CMK (cell line): ENCODE measurements at regions not wholly inside any gene's neighbourhood (a gene's known extent, or its start where the extent isn't known, plus 50 kb on each side); places are given as distances from the start of the nearest gene placed in this dataset.
A peak's percentile ranks its signal among the peaks of the same experiment; 100 is the strongest.
"Not testable (repeated sequence)": the region's sequence is repeated elsewhere in the genome, so short reads cannot be mapped to it uniquely, and the experiment has no call there.

Experiments used
- DNase-seq: peaks from one replicate; pipeline ENCODE4 v3.0.0-alpha.2; 2010; ENCODE audit warnings: low read depth

DNA sequence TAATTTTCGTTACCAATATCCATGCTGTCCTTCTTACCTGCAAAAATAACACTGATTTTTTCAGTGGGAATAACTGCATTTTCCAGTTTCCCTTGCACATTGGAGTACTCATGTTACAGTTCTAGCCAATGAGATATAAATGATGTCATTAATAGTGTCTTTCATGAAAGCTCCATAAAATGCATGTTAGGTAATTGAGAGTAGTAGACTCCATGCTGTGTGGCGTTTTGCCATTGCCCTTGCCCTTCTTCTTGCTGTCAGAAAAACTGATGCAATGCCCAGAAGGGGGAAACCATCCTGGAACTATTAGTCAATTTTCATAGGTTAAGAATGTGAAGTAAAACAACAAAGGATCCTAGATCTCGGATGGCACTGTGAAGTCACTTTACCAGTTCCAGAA lies 1765.3 kb downstream of the EFNA5 start:
- DNase-seq, result no peak

- DNase-seq, result peak; percentile 34
Observed at GRCh38 chr5:105903069-105903468, 1767.7 kb downstream of the EFNA5 start.

- no peak for DNase-seq
Observed at GRCh38 chr5:105899726-105900125, 1771.0 kb downstream of the EFNA5 start.

- no peak for DNase-seq
Observed at GRCh38 chr5:105898183-105898582, 1772.6 kb downstream of the EFNA5 start.

- DNase-seq, result no peak
Observed at GRCh38 chr5:105885266-105885665, 1785.5 kb downstream of the EFNA5 start.

DNA sequence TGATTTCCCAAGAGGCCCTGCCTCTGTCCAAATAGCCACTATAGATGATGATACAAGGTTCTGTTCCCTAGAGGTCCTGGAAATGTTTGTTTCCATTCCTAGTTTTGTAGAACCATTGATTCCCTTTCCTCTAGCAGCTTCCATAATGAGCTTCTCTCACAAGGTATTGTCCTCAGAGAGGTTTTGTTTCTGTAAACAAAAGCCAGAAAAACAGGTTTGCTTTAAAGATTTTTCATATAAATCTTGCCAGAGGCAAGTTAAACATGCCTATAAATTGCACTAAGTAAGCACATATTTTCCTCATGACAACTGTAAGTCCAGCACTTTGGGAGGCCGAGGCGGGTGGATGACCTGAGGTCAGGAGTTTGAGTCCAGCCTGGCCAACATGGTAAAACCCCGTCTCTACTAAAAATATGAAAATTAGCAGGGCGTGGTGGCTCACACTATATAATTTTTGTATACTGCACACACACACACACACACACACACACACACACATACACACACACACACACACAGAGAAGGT lies 1787.7 kb downstream of the EFNA5 start:
- no peak for DNase-seq

DNA sequence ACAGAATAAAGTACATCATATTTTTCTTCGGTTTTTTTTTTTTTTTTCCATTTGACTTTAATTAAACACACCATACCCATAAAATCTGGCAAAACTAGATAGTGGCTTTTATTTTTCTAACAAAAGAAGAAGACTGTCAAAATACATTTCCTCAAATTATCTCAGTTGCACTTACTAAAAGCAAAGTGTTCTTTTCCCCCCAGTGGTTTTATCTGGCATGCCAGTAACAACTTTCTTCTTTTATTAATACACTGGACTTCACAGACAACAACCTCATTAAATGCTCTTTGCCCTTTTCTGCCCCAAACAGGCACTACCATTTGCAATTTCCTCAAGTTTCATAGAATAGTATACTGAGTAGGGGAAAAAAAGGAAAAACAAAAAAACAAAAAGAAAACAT lies 1792.3 kb downstream of the EFNA5 start:
- DNase-seq, result no peak

DNA sequence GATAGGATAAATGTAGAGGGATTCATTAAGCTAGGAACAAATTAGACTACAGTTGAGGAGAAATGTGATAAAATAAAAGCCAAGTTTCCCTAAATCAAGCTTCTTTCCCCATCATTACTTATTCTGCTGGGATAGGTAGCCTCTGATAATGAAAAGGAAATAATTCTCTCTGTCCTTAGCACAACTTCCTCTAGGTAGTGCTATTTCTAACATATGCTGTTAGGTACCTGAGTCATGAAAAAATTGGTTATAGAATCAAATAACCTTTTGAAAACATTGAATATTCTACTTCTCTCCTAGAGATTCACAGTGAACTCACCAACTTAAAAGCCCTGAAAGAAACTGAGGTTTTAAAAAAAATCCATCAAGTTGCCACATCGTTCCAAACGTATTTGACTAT lies 1793.1 kb downstream of the EFNA5 start:
- no peak for DNase-seq

DNA sequence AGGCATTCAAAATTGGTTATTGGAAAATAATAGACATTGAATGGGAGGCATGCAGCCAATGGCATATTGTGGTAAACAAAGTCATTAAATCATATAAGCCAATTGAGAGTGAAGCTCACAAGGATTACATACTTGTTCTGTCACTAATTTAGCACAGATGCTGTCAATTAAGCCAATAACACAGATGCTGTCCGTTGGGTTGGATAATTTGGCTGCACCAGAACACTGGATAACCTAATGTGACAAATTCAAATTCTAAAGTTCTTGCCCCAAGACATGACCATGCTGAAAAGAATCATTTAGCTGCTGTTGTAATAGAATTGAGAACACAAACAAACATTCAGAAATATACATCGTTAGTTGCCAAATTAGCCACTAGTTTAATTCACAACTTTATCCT lies 1796.4 kb downstream of the EFNA5 start:
- no peak for DNase-seq

DNA sequence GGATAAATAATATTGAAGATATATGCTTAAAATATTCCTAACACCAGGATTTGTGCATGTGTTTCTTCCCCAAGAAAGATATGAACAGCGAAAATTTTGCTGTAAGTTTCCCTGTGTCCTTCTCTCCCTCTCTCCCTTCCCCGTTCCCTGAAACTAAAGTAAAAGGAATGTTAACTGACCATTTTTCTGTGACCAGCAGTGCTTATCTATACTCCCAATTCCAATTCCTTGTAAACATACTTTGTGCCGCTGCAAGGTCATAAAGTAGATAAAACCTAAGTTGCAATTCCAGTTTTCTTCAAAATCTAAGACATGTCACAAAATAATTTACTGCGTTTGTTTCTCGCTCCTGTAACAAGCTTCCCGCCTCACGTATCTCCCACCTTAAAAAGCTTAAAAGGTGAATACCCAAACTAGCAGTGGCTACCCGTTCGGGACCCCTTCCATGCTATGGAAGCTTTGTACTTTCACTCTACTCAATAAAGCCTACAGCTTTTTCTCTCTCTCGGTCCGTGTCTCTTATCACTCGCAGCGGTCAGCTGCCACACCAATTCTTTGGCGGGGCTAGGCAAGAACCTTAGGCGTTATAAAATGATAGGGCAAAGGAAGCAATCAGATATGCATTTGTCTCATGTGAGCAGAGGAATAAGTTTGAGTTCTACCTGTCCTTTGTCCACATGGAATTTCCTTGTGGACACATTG lies 1798.0 kb downstream of the EFNA5 start:
- no peak for DNase-seq

- DNase-seq, result no peak
Observed at GRCh38 chr5:105868038-105868780, 1802.5 kb downstream of the EFNA5 start.

DNA sequence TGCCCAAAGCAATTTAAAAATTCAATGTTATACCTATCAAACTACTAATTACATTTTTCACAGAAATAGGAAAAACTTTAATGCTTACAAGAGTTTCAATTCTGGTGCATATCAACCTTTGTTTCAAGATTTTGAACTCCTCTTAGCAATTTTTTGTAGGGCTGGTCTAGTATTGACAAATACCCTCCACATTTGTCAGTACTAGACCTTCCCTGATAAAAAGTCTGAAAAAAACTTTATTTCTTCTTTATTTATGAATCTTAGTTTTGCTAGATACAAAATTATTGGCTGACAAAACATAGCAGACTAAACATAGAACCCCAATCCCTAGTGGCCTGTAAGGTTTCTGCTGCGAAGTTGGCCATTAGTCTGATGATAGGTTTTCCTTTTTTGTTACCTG lies 1804.9 kb downstream of the EFNA5 start:
- no peak for DNase-seq

DNA sequence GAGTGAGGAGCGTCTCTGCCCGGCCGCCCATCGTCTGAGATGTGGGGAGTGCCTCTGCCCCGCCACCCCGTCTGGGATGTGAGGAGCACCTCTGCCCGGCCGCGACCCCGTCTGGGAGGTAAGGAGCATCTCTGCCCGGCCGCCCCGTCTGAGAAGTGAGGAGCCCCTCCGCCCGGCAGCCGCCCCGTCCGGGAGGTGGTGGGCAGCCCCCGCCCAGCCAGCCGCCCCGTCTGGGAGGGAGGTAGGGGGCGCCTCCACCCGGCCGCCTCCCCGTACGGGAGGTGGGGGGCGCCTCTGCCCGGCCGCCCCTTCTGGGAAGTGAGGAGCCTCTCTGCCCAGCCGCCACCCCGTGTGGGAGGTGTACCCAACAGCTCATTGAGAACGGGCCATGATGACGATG lies 1811.4 kb downstream of the EFNA5 start:
- not testable (repeated sequence) for DNase-seq

DNA sequence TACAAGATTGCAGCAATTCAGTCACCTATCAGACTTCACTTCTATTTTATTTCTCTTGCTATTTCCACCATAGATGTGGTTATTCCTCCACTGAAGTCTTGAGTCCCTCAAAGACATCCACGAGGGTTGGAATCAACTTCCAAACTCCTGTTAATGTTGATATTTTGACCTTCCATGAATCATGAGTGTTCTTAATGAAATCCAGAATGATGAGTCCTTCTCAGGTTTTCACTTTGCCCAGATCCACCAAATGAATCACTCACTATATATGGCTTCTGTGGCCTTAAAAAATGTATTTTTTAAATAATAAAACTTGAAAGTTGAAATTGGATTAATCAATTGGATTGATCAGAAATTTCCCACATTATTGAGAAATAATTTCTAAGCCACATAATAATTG lies 1821.0 kb downstream of the EFNA5 start:
- DNase-seq, result no peak

GRCh38 chr5:105840800-105841199 lies 1829.9 kb downstream of the EFNA5 start:
- DNase-seq, result no peak

DNA sequence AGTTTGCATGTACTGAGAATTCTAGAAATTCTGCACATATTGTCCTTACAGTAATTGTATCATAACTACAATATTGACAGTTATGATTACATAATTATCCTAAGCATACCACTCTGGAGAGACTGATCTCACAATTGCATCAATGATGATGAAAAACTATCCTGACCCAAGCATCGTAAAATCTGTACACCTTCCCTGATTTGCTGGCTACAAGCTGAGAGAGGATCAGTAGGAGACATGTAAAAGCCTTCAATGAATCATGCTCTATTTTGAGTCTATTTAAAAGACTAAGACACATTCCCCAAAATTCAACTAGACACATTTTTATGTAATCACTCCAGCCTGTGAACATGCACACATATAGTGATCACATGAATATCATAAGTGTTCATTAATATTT lies 1833.8 kb downstream of the EFNA5 start:
- DNase-seq, result no peak

GRCh38 chr5:105836268-105836667 lies 1834.5 kb downstream of the EFNA5 start:
- DNase-seq, result no peak

- DNase-seq, result no peak
Observed at GRCh38 chr5:105828821-105829220, 1841.9 kb downstream of the EFNA5 start.

- DNase-seq, result no peak
Observed at GRCh38 chr5:105821800-105822199, 1848.9 kb downstream of the EFNA5 start.

- no peak for DNase-seq
Observed at GRCh38 chr5:105817914-105818313, 1852.8 kb downstream of the EFNA5 start.

DNA sequence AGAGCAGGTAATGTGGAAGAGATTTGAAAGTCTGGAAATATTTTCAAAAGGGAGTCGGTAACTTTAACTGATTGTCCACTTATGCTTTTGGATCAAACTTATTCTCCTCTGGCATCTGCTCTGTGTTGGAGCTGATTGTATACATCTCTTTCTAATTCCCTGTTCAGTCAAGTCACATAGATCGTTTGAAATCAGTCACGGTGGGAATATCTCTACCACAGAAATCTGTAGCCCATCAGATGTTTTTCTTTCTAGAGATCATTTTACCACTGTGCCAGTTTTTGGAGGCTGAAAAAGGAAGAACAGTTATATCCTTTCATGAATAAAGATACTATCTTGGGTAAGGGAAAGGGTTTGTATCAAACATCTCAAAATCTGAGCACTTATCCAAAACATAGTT lies 1853.3 kb downstream of the EFNA5 start:
- no peak for DNase-seq

DNA sequence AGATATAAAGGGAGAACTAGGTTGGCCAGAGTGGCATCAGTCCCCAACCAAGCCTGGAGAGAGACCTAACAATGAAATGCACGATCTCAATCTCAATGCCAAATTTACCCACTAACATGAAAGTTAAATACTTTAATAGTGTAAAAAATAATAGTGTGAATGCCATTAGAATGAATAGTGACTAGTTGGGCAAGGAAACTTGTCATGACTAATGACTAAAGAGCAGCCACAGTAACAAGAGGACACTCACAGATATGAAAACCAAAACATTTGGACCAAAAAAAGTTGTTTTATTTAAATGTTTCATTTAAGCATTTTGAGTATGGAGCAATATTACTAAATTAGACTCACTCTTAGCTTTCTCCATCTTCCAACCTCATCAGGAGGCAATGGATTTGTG lies 1853.8 kb downstream of the EFNA5 start:
- no peak for DNase-seq

GRCh38 chr5:105812304-105812703 lies 1858.4 kb downstream of the EFNA5 start:
- no peak for DNase-seq

DNA sequence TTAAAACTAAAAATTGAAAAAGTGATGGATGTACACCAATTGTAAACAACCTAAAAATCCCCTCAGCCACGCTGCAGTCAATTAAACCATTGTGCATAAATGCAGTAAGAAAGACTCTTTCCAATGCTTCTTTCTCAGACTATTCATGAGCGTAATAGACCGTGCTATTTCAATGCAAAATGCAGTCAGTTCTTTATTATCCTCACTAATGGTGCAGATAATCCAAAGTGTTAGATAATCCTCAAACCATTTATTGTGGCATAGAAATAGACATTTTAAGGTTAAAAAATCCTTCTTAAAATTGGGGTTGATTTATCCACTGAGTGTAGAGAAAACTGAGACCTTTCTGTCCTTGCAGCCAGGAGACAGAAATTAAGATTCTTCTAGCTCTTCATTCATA lies 1862.8 kb downstream of the EFNA5 start:
- no peak for DNase-seq
